ENCODE measurements at regions not wholly inside any gene's neighbourhood (a gene's known extent, or its start where the extent isn't known, plus 50 kb on each side); places are given as distances from the start of the nearest gene placed in this dataset.

GRCh38 chr5:5711592-5711991 lies 289.1 kb downstream of the ICE1 start:
- Histone ChIP-seq H3K79me2 (ENCODE audit: low read length) (no peaks in the 10 kb centered on the region), H2AFZ (ENCODE audit: low read length) (no peak overlapping the region), H3K9me2 (replicated peaks; ENCODE audit: insufficient read depth, low read length) (no peaks in the 10 kb centered on the region), H3K4me2 (ENCODE audit: low read depth, low read length) (no peak overlapping the region), H3K27ac (ENCODE audit: low read length) (no peak overlapping the region), H3K4me1 (ENCODE audit: low read length) (no peaks in the 10 kb centered on the region), H3K27me3 (replicated peaks; ENCODE audit: insufficient read depth, low read length) (no peaks in the 10 kb centered on the region), H3K9me3 (replicated peaks; ENCODE audit: insufficient read depth, low read length) (no peaks in the 10 kb centered on the region), H3K9ac (ENCODE audit: low read length) (no peak overlapping the region), H4K20me1 (ENCODE audit: insufficient read depth, low read length) (no peaks in the 10 kb centered on the region), H3K36me3 (replicated peaks; ENCODE audit: insufficient read depth, low read length) (no peaks in the 10 kb centered on the region), H3K4me3 (ENCODE audit: low read length) (no peak overlapping the region), H3F3A (ENCODE audit: insufficient read depth, low read length) (no peaks in the 10 kb centered on the region)
- no peak for DNase-seq
- TF ChIP-seq EZH2phosphoT487 (IDR thresholded peaks at IDR 0.05; ENCODE audit: low read length) (no peak), EZH2 (optimal IDR thresholded peaks at IDR 0.05; ENCODE audit: low read depth, low read length) (no peak), CTCF (IDR thresholded peaks at IDR 0.05; ENCODE audit: low read length) (no peak)

GRCh38 chr5:5711112-5711511 lies 288.6 kb downstream of the ICE1 start:
- Histone ChIP-seq H4K20me1 (ENCODE audit: insufficient read depth, low read length) (no peaks in the 10 kb centered on the region), H3K9ac (ENCODE audit: low read length) (no peak overlapping the region), H3K4me1 (ENCODE audit: low read length) (no peaks in the 10 kb centered on the region), H3K36me3 (replicated peaks; ENCODE audit: insufficient read depth, low read length) (no peaks in the 10 kb centered on the region), H2AFZ (ENCODE audit: low read length) (no peak overlapping the region), H3K9me2 (replicated peaks; ENCODE audit: insufficient read depth, low read length) (no peaks in the 10 kb centered on the region), H3F3A (ENCODE audit: insufficient read depth, low read length) (no peaks in the 10 kb centered on the region), H3K4me3 (ENCODE audit: low read length) (no peak overlapping the region), H3K27me3 (replicated peaks; ENCODE audit: insufficient read depth, low read length) (no peaks in the 10 kb centered on the region), H3K9me3 (replicated peaks; ENCODE audit: insufficient read depth, low read length) (no peaks in the 10 kb centered on the region), H3K4me2 (ENCODE audit: low read depth, low read length) (no peak overlapping the region), H3K79me2 (ENCODE audit: low read length) (no peaks in the 10 kb centered on the region), H3K27ac (ENCODE audit: low read length) (no peak overlapping the region)
- no peak for DNase-seq
- TF ChIP-seq EZH2phosphoT487 (IDR thresholded peaks at IDR 0.05; ENCODE audit: low read length), result no peak
- TF ChIP-seq EZH2 (optimal IDR thresholded peaks at IDR 0.05; ENCODE audit: low read depth, low read length), result no peak
- TF ChIP-seq CTCF (IDR thresholded peaks at IDR 0.05; ENCODE audit: low read length), result no peak

GRCh38 chr5:5710471-5710870 lies 288.0 kb downstream of the ICE1 start:
- no peak overlapping the region for H3K4me3 ChIP-seq (ENCODE audit: low read length)
- H3F3A ChIP-seq (ENCODE audit: insufficient read depth, low read length), result no peaks in the 10 kb centered on the region
- no peaks in the 10 kb centered on the region for H3K36me3 ChIP-seq (replicated peaks; ENCODE audit: insufficient read depth, low read length)
- no peaks in the 10 kb centered on the region for H3K79me2 ChIP-seq (ENCODE audit: low read length)
- H3K9me2 ChIP-seq (replicated peaks; ENCODE audit: insufficient read depth, low read length), result no peaks in the 10 kb centered on the region
- no peaks in the 10 kb centered on the region for H3K4me1 ChIP-seq (ENCODE audit: low read length)
- no peaks in the 10 kb centered on the region for H3K9me3 ChIP-seq (replicated peaks; ENCODE audit: insufficient read depth, low read length)
- no peak for TF ChIP-seq EZH2phosphoT487 (IDR thresholded peaks at IDR 0.05; ENCODE audit: low read length)
- no peak for TF ChIP-seq EZH2 (optimal IDR thresholded peaks at IDR 0.05; ENCODE audit: low read depth, low read length)
- TF ChIP-seq CTCF (IDR thresholded peaks at IDR 0.05; ENCODE audit: low read length), result no peak
- no peak overlapping the region for H3K9ac ChIP-seq (ENCODE audit: low read length)
- H3K4me2 ChIP-seq (ENCODE audit: low read depth, low read length), result no peak overlapping the region
- H2AFZ ChIP-seq (ENCODE audit: low read length), result no peak overlapping the region
- H3K27ac ChIP-seq (ENCODE audit: low read length), result no peak overlapping the region
- no peak for DNase-seq
- H3K27me3 ChIP-seq (replicated peaks; ENCODE audit: insufficient read depth, low read length), result no peaks in the 10 kb centered on the region
- no peaks in the 10 kb centered on the region for H4K20me1 ChIP-seq (ENCODE audit: insufficient read depth, low read length)

Measured in MM.1S (cell line).